Right atrium auricular region (tissue), 2 donors: ENCODE measurements at regions not wholly inside any gene's neighbourhood (a gene's known extent, or its start where the extent isn't known, plus 50 kb on each side); places are given as distances from the start of the nearest gene placed in this dataset.

Experiments
- DNase-seq: peaks from one replicate; pipeline ENCODE4 v3.0.0-alpha.2; 2019; ENCODE audit warnings: low spot score
- H3K27ac ChIP-seq, 2 donors: fragments of 200-600 bp; sonication (generic); 1 replicate in 1 of 2; 2 replicates in 1 of 2; pipeline ENCODE4 v1.5.1; 2016 to 2019
- H3K27me3 ChIP-seq, 2 donors: fragments of 200-600 bp; sonication (generic); one replicate each; pipeline versions ENCODE4 v1.5.1 to v1.6.0; 2017 to 2019
- H3K36me3 ChIP-seq: fragments of 200-600 bp; sonication (generic); one replicate; pipeline ENCODE4 v1.5.1; 2016
- H3K4me1 ChIP-seq, 2 donors: fragments of 200-600 bp; sonication (generic); one replicate each; pipeline versions ENCODE4 v1.5.1 to v1.6.0; 2017 to 2019
- H3K4me3 ChIP-seq, 2 donors: fragments of 200-600 bp; sonication (generic); 1 replicate in 1 of 2; 2 replicates in 1 of 2; pipeline ENCODE4 v1.5.1; 2017 to 2019; ENCODE audit warnings: mild to moderate bottlenecking in 1 of 2, moderate library complexity in 1 of 2
- H3K9me3 ChIP-seq, 2 donors: fragments of 200-600 bp; sonication (generic); one replicate each; pipeline ENCODE4 v1.5.1; 2019
- TF ChIP-seq, protein P1 (sequence below), 2 donors: fragments of 200-600 bp; sonication (generic); IDR thresholded peaks; one replicate each; pipeline ENCODE4 v1.5.1; 2019; ENCODE audit warnings: antibody characterized with exemption in 2 of 2

DNA sequence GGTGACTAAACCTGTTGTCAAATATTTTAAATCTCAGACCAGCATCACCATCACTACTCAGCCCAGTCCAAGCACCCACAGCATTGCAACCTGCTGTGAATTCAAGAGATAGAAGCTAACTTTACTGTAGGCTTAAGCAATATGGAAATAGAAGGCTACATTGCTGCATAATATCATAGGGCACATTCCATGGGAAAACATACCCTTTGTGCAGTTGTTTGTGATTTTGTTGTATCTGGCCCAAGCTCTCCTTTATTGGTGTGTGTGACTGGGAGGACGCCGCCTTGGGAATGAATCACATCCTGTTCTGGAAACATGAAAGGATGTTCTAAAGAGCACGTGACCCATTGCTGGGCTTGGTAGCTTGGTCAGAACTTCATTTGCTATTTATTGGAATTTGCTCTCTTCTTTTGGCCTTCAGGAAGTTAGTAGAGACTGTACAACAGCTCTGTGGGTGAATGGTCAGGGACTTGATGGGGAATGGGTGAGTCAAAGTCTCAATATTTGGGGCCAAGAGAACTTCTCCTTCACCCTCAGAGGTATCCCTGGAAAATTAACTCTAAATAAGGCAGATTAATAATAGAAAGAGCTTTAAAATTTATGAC is 106.8 kb upstream of the SERPINE2 start:
- no peaks in the 10 kb centered on the region for H3K27me3 ChIP-seq
- no peaks in the 10 kb centered on the region for H3K36me3 ChIP-seq
- no peaks in the 10 kb centered on the region for H3K4me1 ChIP-seq
- DNase-seq = peak; percentile 61
- TF ChIP-seq, protein P1, sequence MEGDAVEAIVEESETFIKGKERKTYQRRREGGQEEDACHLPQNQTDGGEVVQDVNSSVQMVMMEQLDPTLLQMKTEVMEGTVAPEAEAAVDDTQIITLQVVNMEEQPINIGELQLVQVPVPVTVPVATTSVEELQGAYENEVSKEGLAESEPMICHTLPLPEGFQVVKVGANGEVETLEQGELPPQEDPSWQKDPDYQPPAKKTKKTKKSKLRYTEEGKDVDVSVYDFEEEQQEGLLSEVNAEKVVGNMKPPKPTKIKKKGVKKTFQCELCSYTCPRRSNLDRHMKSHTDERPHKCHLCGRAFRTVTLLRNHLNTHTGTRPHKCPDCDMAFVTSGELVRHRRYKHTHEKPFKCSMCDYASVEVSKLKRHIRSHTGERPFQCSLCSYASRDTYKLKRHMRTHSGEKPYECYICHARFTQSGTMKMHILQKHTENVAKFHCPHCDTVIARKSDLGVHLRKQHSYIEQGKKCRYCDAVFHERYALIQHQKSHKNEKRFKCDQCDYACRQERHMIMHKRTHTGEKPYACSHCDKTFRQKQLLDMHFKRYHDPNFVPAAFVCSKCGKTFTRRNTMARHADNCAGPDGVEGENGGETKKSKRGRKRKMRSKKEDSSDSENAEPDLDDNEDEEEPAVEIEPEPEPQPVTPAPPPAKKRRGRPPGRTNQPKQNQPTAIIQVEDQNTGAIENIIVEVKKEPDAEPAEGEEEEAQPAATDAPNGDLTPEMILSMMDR (IDR thresholded peaks at IDR 0.05) = no peak
- H3K27ac ChIP-seq = peak overlapping the region in 1 of 2 donors; percentile 48
- H3K9me3 ChIP-seq = no peaks in the 10 kb centered on the region
- H3K4me3 ChIP-seq = no peak overlapping the region

DNA sequence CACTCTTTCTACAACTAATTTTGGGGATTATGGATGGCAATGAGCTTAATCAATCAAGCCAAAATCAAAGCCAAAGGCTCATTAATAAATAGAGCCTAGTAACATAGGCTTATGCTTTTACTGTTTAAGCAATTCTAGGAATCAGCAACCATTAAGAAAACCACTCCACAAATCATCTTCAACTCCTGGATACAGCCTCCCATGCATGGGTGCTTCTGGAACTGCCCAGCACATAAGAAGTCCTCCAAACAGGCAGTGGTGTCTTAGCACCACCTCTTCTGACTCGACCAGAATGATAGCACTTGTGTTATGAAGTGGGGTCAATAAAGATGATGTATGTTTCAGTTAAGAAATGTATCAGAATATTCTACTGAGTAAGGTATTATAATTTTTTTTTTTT is 104.4 kb upstream of the SERPINE2 start:
- Histone ChIP-seq H3K9me3 (no peaks in the 10 kb centered on the region), H3K4me3 (no peak overlapping the region), H3K27ac (no peak overlapping the region), H3K27me3 (no peaks in the 10 kb centered on the region), H3K4me1 (no peaks in the 10 kb centered on the region), H3K36me3 (no peaks in the 10 kb centered on the region)
- TF ChIP-seq, protein P1 (IDR thresholded peaks at IDR 0.05) = no peak
- DNase-seq = no peak

DNA sequence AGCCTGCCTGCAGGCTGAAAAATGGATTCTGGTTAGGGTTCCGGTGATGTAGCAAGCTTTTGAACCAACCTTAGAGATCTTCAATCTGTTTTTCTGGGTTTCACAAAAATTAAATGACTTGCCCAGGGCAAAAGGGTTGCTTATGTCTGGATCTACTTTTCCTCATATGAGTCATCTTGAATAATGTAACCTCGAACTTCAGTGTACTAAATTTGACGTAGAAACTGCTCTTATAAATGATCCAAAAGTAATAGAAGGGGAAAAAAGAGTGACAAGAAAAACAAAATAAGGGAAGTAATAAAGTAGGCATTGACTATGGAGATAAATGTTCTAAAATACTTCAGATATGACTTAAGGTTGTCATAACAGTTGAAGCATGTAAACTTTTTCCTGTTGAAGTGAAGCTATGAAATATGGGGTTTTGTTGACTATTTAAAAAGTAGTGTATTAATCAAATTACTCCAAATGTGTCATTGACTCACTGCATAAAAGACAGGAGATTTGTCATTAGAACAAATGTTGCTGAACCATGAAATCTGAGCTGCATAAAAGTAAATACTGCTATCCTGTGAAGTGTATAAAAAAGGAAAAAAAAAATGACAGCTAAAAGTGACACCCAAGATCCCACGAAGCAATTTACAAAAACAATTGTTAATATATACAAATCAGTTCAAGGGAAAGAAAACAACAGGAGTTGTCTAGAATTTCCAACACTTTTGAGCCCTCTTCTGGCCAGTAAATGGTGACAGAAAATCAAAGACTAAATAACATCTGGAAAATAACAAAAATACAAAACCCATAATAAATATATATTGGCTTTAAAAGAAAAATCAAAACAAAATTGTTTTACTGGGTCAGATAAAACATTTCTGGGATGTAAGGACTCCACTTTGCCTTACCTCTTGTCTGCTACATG is 103.6 kb upstream of the SERPINE2 start:
- Histone ChIP-seq H3K4me3 (no peak overlapping the region), H3K4me1 (no peaks in the 10 kb centered on the region), H3K36me3 (no peaks in the 10 kb centered on the region), H3K9me3 (no peaks in the 10 kb centered on the region), H3K27ac (no peak overlapping the region), H3K27me3 (no peaks in the 10 kb centered on the region)
- TF ChIP-seq, protein P1 (IDR thresholded peaks at IDR 0.05) = peak in 1 of 2 donors; percentile 12
- no peak for DNase-seq

DNA sequence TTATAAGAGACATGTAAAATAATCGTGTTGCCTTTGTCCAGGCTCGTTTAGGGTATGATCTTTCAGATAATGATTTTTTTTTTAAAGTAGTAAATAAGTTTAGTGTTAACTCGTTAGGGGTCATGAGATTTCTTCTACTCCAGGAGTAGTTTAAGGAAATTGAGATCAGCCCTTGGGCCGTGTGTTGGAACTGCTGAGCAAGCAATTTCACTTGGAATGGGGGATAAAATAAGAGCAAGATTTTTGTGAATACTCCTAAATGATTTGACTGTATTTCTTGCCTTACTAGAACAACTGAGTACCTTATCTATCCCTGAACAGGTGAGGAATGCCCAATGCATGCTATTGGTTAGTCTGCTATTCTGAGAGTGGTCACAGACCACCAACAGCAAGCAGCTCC is 102.2 kb upstream of the SERPINE2 start:
- Histone ChIP-seq H3K36me3 (no peaks in the 10 kb centered on the region), H3K27ac (no peak overlapping the region), H3K4me3 (no peak overlapping the region), H3K4me1 (no peaks in the 10 kb centered on the region), H3K9me3 (no peaks in the 10 kb centered on the region), H3K27me3 (no peaks in the 10 kb centered on the region)
- no peak for DNase-seq
- TF ChIP-seq, protein P1 (IDR thresholded peaks at IDR 0.05) = no peak

DNA sequence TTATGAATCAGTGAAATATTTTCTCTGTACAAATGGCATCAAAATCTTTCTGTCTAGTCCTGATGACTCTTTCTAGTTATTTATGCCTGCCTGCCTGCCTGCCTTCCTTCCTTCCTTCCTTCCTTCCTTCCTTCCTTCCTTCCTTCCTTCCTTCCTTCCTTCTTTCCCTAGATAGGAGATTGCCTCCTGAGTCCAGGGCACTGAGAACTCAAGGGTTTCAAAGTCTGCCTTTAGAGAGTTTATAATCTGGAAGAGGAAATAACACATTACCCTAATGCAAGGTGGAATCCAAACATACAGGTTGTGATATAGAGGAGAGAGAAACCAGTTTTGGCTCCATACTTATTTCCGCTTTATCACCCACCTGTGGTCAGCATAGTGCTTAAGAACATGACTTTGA is 98.1 kb upstream of the SERPINE2 start:
- Histone ChIP-seq H3K36me3 (no peaks in the 10 kb centered on the region), H3K27me3 (no peaks in the 10 kb centered on the region), H3K4me3 (no peak overlapping the region), H3K9me3 (no peaks in the 10 kb centered on the region), H3K4me1 (no peaks in the 10 kb centered on the region), H3K27ac (no peak overlapping the region)
- TF ChIP-seq, protein P1 (IDR thresholded peaks at IDR 0.05) = no peak
- no peak for DNase-seq
